HEK293 (cell line): ENCODE measurements at regions not wholly inside any gene's neighbourhood (a gene's known extent, or its start where the extent isn't known, plus 50 kb on each side); places are given as distances from the start of the nearest gene placed in this dataset.

Experiments
- CTCF ChIA-PET: fragments of 350-600 bp; formaldehyde crosslinking; extraction: SDS; loops from one replicate; lab custom pipeline; 2021; ENCODE audit warnings: antibody characterized with exemption; lab: Yijun Ruan, JAX
- POLR2A ChIA-PET: fragments of 300-600 bp; formaldehyde crosslinking; extraction: SDS; loops from one replicate; lab custom pipeline; 2020; ENCODE audit warnings: antibody characterized with exemption, inconsistent platforms; lab: Yijun Ruan, JAX
- H3K27ac ChIP-seq: fragments of 200-500 bp; sonication (Bioruptor generic); 2 replicates; pipeline ENCODE4 v1.5.1; 2014; ENCODE audit warnings: low read depth, low read length, control low read depth, inconsistent platforms; ENCODE audit errors: extremely low read depth
- H3K36me3 ChIP-seq, 2 experiments: fragments of 200-500 bp in 1 of 2; sonication (Bioruptor generic) in 1 of 2; 1 replicate in 1 of 2; 2 replicates in 1 of 2; pipeline ENCODE4 v1.5.1; 2014 to 2017; ENCODE audit warnings: inconsistent platforms in 2 of 2, low read length in 2 of 2; ENCODE audit not compliant: control insufficient read depth in 2 of 2, insufficient read depth in 1 of 2
- H3K4me1 ChIP-seq: fragments of 200-500 bp; sonication (Bioruptor generic); 2 replicates; pipeline ENCODE4 v1.5.1; 2014; ENCODE audit warnings: mild to moderate bottlenecking, low read length, inconsistent platforms; ENCODE audit not compliant: control insufficient read depth, insufficient read depth
- H3K4me3 ChIP-seq: 2 replicates; pipeline ENCODE4 v1.5.1; 2011; ENCODE audit warnings: low read depth, mild to moderate bottlenecking, control low read depth, low read length, moderate library complexity
- H3K9me3 ChIP-seq: fragments of 200-500 bp; sonication (Bioruptor generic); 2 replicates; pipeline ENCODE4 v1.5.1; 2014; ENCODE audit warnings: low read depth, low read length, inconsistent platforms; ENCODE audit not compliant: control insufficient read depth, insufficient read depth
- KLF9 ChIP-seq: fragments of 450-650 bp; formaldehyde crosslinking; IDR thresholded peaks from 2 replicates; pipeline ENCODE4 v1.5.1; 2016; ENCODE audit warnings: missing biosample characterization, missing genetic modification characterization, low read depth
- OVOL3 ChIP-seq: fragments of 450-650 bp; formaldehyde crosslinking; IDR thresholded peaks from 2 replicates; pipeline ENCODE4 v1.5.1; 2016; ENCODE audit warnings: missing biosample characterization, missing genetic modification characterization
- RBAK ChIP-seq: fragments of 450-650 bp; formaldehyde crosslinking; IDR thresholded peaks from 2 replicates; pipeline ENCODE4 v1.5.1; 2016; ENCODE audit warnings: missing biosample characterization, missing genetic modification characterization
- REPIN1 ChIP-seq: fragments of 450-650 bp; formaldehyde crosslinking; IDR thresholded peaks from 2 replicates; pipeline ENCODE4 v1.5.1; 2017; ENCODE audit warnings: missing biosample characterization, missing genetic modification characterization, low read depth
- ZBTB17 ChIP-seq: fragments of 450-650 bp; formaldehyde crosslinking; IDR thresholded peaks from 2 replicates; pipeline ENCODE4 v1.5.1; 2016; ENCODE audit warnings: missing biosample characterization, missing genetic modification characterization
- ZBTB7A ChIP-seq: fragments of 450-650 bp; formaldehyde crosslinking; IDR thresholded peaks from 2 replicates; pipeline ENCODE4 v1.5.1; 2016; ENCODE audit warnings: low read depth, missing biosample characterization, missing genetic modification characterization
- ZNF112 ChIP-seq: fragments of 450-650 bp; formaldehyde crosslinking; IDR thresholded peaks from 2 replicates; pipeline ENCODE4 v1.5.0; 2017; ENCODE audit warnings: missing biosample characterization, missing genetic modification characterization
- ZNF292 ChIP-seq: fragments of 450-650 bp; formaldehyde crosslinking; IDR thresholded peaks from 2 replicates; pipeline ENCODE4 v1.5.1; 2016; ENCODE audit warnings: low read depth, missing biosample characterization, missing genetic modification characterization, borderline replicate concordance
- ZNF350 ChIP-seq: fragments of 450-650 bp; formaldehyde crosslinking; IDR thresholded peaks from 2 replicates; pipeline ENCODE4 v1.5.0; 2017; ENCODE audit warnings: missing biosample characterization, mild to moderate bottlenecking, missing genetic modification characterization
- ZNF354C ChIP-seq: fragments of 450-650 bp; formaldehyde crosslinking; IDR thresholded peaks from 2 replicates; pipeline ENCODE4 v1.5.1; 2016; ENCODE audit warnings: missing biosample characterization, missing genetic modification characterization, low read depth, borderline replicate concordance
- ZNF544 ChIP-seq: fragments of 450-650 bp; formaldehyde crosslinking; IDR thresholded peaks from 2 replicates; pipeline ENCODE4 v1.5.0; 2017; ENCODE audit warnings: missing biosample characterization, missing genetic modification characterization
- ZNF585B ChIP-seq: fragments of 450-650 bp; formaldehyde crosslinking; IDR thresholded peaks from 2 replicates; pipeline ENCODE4 v1.5.1; 2016; ENCODE audit warnings: missing biosample characterization, missing genetic modification characterization
- ZNF626 ChIP-seq: fragments of 450-650 bp; sonication (Bioruptor Pico); formaldehyde crosslinking; IDR thresholded peaks from 2 replicates; pipeline ENCODE4 v1.5.1; 2018; ENCODE audit warnings: missing biosample characterization, missing genetic modification characterization, inconsistent platforms
- ZNF658 ChIP-seq: fragments of 450-650 bp; formaldehyde crosslinking; IDR thresholded peaks from 2 replicates; pipeline ENCODE4; 2016; ENCODE audit warnings: missing biosample characterization, missing genetic modification characterization
- ZNF830 ChIP-seq: fragments of 450-650 bp; IDR thresholded peaks from 2 replicates; pipeline ENCODE4 v1.5.0; 2018; ENCODE audit warnings: missing biosample characterization, missing genetic modification characterization, low read depth, mild to moderate bottlenecking, moderate library complexity
- ZSCAN16 ChIP-seq: fragments of 450-650 bp; formaldehyde crosslinking; IDR thresholded peaks from 2 replicates; pipeline ENCODE4 v1.5.1; 2016; ENCODE audit warnings: missing biosample characterization, missing genetic modification characterization
- TF ChIP-seq, protein P1 (sequence below): fragments of 450-650 bp; formaldehyde crosslinking; IDR thresholded peaks from 2 replicates; pipeline ENCODE4 v1.5.1; 2016; ENCODE audit warnings: missing biosample characterization, missing genetic modification characterization, borderline replicate concordance
- TF ChIP-seq, protein P2 (sequence below): fragments of 450-650 bp; formaldehyde crosslinking; IDR thresholded peaks from 2 replicates; pipeline ENCODE4 v1.5.1; 2016; ENCODE audit warnings: missing biosample characterization, missing genetic modification characterization
- TF ChIP-seq, protein P3 (sequence below): fragments of 450-650 bp; formaldehyde crosslinking; conservative IDR thresholded peaks from 2 replicates; pipeline ENCODE4 v1.5.1; 2016; ENCODE audit warnings: low read depth, missing biosample characterization, missing genetic modification characterization

DNA sequence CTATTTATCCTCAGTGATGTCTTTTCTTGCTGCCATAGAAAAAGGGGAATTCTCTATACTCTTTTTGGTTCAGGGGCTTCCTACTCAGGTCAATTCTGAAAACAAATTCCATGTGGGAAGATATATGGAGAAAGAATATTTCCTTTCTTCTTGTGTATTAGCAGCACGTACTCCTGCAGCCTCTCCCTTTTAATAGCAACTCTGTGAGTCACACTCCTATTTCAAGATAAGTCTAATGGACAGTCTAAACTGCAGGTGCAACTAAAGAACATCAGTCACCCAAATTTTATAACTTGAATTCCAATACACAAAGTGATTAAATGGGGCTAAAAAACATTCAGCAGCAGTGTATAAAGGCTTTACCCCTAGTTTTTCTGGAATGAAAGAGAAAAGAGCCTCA is 942.2 kb downstream of the CNTNAP5 start:
- no peaks in the 10 kb centered on the region for H3K4me1 ChIP-seq
- no peak overlapping the region for H3K4me3 ChIP-seq
- POLR2A ChIA-PET, result no interaction called here
- no peak overlapping the region for H3K27ac ChIP-seq
- no peaks in the 10 kb centered on the region for H3K36me3 ChIP-seq
- CTCF ChIA-PET, result interaction anchor here (0.6 kb wide), 1 partner anchor 90 kb away, joined by 3 read pairs; no protein-coding TSS in a partner anchor
- no peaks in the 10 kb centered on the region for H3K9me3 ChIP-seq
- TF ChIP-seq ZNF112 (tag by site-specific recombination), result no peak
- no peak for TF ChIP-seq ZNF830

DNA sequence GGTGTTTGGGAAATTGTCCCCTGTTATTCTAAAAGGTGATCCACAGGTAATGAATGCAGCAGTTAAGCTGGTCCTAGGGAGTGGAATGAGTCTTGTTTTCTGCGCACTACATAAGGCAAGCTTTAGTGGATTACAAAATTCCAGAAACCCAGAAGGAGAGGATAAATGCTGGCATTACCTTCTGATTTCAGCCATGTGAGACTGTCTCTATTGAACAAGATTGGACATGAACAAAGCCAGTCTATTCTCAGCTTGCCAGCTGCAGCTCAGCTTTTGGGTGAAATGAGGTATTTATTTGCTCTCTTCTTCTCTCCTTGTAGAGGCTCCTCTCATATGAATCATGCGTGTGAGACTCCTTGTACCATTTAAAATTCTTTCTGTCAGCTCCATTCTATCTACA is 944.9 kb downstream of the CNTNAP5 start:
- Histone ChIP-seq H3K9me3 (no peaks in the 10 kb centered on the region), H3K4me1 (no peaks in the 10 kb centered on the region), H3K36me3 (no peaks in the 10 kb centered on the region), H3K27ac (no peak overlapping the region), H3K4me3 (no peak overlapping the region)
- TF ChIP-seq ZNF658 (tag by site-specific recombination), result no peak
- POLR2A ChIA-PET, result no interaction called here
- CTCF ChIA-PET, result no interaction called here

DNA sequence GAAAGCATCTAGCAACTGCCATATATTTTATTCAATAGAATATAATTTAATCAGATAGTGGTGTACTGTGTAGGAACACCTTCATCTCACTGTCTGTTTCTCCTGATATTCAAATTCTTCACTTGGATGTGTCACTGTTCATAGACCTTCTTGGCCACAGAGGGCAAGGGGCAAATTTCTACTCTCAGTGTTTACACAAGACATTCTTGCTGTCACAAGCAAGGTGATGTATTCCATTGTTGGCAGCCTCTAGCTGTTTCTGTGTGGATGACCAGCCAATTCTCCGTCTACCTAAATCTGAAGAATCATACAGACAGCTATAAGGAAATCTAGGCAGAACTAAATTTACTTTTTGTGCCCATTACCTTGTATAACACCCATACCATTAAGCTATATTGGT is 948.3 kb downstream of the CNTNAP5 start:
- no peak overlapping the region for H3K27ac ChIP-seq
- no peaks in the 10 kb centered on the region for H3K36me3 ChIP-seq
- no peaks in the 10 kb centered on the region for H3K4me1 ChIP-seq
- TF ChIP-seq, protein P1, sequence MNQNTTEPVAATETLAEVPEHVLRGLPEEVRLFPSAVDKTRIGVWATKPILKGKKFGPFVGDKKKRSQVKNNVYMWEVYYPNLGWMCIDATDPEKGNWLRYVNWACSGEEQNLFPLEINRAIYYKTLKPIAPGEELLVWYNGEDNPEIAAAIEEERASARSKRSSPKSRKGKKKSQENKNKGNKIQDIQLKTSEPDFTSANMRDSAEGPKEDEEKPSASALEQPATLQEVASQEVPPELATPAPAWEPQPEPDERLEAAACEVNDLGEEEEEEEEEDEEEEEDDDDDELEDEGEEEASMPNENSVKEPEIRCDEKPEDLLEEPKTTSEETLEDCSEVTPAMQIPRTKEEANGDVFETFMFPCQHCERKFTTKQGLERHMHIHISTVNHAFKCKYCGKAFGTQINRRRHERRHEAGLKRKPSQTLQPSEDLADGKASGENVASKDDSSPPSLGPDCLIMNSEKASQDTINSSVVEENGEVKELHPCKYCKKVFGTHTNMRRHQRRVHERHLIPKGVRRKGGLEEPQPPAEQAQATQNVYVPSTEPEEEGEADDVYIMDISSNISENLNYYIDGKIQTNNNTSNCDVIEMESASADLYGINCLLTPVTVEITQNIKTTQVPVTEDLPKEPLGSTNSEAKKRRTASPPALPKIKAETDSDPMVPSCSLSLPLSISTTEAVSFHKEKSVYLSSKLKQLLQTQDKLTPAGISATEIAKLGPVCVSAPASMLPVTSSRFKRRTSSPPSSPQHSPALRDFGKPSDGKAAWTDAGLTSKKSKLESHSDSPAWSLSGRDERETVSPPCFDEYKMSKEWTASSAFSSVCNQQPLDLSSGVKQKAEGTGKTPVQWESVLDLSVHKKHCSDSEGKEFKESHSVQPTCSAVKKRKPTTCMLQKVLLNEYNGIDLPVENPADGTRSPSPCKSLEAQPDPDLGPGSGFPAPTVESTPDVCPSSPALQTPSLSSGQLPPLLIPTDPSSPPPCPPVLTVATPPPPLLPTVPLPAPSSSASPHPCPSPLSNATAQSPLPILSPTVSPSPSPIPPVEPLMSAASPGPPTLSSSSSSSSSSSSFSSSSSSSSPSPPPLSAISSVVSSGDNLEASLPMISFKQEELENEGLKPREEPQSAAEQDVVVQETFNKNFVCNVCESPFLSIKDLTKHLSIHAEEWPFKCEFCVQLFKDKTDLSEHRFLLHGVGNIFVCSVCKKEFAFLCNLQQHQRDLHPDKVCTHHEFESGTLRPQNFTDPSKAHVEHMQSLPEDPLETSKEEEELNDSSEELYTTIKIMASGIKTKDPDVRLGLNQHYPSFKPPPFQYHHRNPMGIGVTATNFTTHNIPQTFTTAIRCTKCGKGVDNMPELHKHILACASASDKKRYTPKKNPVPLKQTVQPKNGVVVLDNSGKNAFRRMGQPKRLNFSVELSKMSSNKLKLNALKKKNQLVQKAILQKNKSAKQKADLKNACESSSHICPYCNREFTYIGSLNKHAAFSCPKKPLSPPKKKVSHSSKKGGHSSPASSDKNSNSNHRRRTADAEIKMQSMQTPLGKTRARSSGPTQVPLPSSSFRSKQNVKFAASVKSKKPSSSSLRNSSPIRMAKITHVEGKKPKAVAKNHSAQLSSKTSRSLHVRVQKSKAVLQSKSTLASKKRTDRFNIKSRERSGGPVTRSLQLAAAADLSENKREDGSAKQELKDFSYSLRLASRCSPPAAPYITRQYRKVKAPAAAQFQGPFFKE (tag by site-specific recombination), result no peak
- TF ChIP-seq ZNF350 (tag by site-specific recombination) (no peak), ZNF626 (tag by site-specific recombination) (no peak), ZNF585B (no peak), ZNF544 (no peak), ZSCAN16 (tag by site-specific recombination) (no peak), ZNF292 (tag by site-specific recombination) (no peak)
- no peak overlapping the region for H3K4me3 ChIP-seq
- H3K9me3 ChIP-seq, result no peaks in the 10 kb centered on the region
- POLR2A ChIA-PET, result no interaction called here
- CTCF ChIA-PET, result interaction anchor here (0.7 kb wide), 1 partner anchor 52 kb away, joined by 3 read pairs; no protein-coding TSS in a partner anchor

DNA sequence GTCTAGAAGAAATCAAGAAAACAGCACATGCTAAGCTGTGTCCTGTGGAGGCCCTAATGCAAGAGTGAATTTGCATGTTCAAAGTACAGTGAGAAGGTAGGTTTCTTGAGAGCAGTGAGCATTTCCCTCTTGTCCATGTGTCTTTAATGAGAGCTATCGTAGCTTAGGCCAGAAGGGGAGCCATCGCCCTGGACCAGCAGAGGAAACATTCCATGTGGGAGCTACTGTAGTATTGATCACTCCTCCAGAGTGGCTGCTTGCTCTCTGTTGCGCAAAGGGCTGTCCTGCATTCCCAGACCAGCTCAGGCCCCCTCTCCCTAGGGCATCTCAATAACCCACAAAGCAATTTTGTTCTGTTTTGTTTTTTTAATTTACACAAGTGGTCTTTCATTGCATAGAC is 950.1 kb downstream of the CNTNAP5 start:
- no peaks in the 10 kb centered on the region for H3K9me3 ChIP-seq
- no peak overlapping the region for H3K4me3 ChIP-seq
- no peaks in the 10 kb centered on the region for H3K36me3 ChIP-seq
- TF ChIP-seq, protein P2, sequence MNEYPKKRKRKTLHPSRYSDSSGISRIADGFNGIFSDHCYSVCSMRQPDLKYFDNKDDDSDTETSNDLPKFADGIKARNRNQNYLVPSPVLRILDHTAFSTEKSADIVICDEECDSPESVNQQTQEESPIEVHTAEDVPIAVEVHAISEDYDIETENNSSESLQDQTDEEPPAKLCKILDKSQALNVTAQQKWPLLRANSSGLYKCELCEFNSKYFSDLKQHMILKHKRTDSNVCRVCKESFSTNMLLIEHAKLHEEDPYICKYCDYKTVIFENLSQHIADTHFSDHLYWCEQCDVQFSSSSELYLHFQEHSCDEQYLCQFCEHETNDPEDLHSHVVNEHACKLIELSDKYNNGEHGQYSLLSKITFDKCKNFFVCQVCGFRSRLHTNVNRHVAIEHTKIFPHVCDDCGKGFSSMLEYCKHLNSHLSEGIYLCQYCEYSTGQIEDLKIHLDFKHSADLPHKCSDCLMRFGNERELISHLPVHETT, result no peak
- no peak for TF ChIP-seq ZNF354C (tag by site-specific recombination)
- no peak for TF ChIP-seq KLF9 (tag by site-specific recombination)
- TF ChIP-seq ZBTB17, result no peak
- TF ChIP-seq OVOL3, result no peak
- TF ChIP-seq, protein P3, sequence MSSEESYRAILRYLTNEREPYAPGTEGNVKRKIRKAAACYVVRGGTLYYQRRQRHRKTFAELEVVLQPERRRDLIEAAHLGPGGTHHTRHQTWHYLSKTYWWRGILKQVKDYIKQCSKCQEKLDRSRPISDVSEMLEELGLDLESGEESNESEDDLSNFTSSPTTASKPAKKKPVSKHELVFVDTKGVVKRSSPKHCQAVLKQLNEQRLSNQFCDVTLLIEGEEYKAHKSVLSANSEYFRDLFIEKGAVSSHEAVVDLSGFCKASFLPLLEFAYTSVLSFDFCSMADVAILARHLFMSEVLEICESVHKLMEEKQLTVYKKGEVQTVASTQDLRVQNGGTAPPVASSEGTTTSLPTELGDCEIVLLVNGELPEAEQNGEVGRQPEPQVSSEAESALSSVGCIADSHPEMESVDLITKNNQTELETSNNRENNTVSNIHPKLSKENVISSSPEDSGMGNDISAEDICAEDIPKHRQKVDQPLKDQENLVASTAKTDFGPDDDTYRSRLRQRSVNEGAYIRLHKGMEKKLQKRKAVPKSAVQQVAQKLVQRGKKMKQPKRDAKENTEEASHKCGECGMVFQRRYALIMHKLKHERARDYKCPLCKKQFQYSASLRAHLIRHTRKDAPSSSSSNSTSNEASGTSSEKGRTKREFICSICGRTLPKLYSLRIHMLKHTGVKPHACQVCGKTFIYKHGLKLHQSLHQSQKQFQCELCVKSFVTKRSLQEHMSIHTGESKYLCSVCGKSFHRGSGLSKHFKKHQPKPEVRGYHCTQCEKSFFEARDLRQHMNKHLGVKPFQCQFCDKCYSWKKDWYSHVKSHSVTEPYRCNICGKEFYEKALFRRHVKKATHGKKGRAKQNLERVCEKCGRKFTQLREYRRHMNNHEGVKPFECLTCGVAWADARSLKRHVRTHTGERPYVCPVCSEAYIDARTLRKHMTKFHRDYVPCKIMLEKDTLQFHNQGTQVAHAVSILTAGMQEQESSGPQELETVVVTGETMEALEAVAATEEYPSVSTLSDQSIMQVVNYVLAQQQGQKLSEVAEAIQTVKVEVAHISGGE, result no peak
- no peak for TF ChIP-seq ZBTB7A (tag by site-specific recombination)
- TF ChIP-seq ZNF626 (tag by site-specific recombination), result no peak
- TF ChIP-seq RBAK (tag by site-specific recombination), result no peak
- no peak for TF ChIP-seq REPIN1
- no peak overlapping the region for H3K27ac ChIP-seq
- H3K4me1 ChIP-seq, result no peaks in the 10 kb centered on the region
- ChIA-PET CTCF (no interaction called here), POLR2A (no interaction called here)
